ENCODE measurements at regions not wholly inside any gene's neighbourhood (a gene's known extent, or its start where the extent isn't known, plus 50 kb on each side); places are given as distances from the start of the nearest gene placed in this dataset.
A peak's percentile ranks its signal among the peaks of the same experiment; 100 is the strongest.

DNA sequence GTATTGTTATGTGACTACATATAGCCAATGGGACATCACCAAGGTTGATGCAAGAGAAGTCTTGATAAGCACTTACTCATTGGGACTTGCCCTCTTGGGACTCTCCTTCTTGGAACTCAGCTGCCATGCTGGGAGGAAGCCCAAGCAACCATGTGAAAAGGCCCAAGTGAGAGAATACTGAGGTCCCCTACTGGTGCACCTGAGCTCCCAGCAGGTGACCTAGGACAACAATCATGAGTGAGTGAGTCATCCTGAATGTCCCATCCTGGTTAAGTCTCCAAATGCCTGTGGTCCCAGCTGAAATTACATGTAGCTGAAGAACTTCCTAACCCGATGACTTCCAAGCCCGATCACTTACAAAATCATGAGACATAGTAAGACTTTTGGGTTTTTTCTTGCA lies 260.7 kb downstream of the ICE1 start:
- ChIA-PET POLR2A (ENCODE audit: partially characterized antibody) (no interaction called here), CTCF (ENCODE audit: partially characterized antibody) (interaction anchor here (1.8 kb wide), 1 partner anchor 12 kb away, joined by 5 read pairs; no protein-coding TSS in a partner anchor)
- Histone ChIP-seq H2BK5ac (ENCODE audit: low read depth, low read length) (no peak overlapping the region), H2BK15ac (ENCODE audit: low read length) (no peak overlapping the region), H3K4me3 (ENCODE audit: extremely low read depth in 1 of 4, insufficient read depth in 2 of 4, low read depth in 3 of 4, low read length in 4 of 4) (no peak overlapping the region), H2BK120ac (replicated peaks; ENCODE audit: low read depth, low read length) (no peak overlapping the region), H3K14ac (ENCODE audit: insufficient read length) (no peak overlapping the region), H2BK20ac (ENCODE audit: low read length) (no peak overlapping the region), H3K4ac (replicated peaks; ENCODE audit: insufficient read length, low read depth, low read length) (no peak overlapping the region), H3K27ac (ENCODE audit: low read depth, low read length) (no peak overlapping the region), H3K9me3 (ENCODE audit: insufficient read depth in 2 of 2, low read depth in 1 of 2, low read length in 1 of 2) (0 out of 4 replicates have a peak, but pooled peaks cover 3 to 7% of the 10 kb centered on the region in 2 experiments), H3K79me2 (ENCODE audit: control insufficient read depth in 1 of 2, insufficient read depth in 2 of 2, low read length in 2 of 2) (no peaks in the 10 kb centered on the region), H4K5ac (ENCODE audit: insufficient read length, low read depth, low read length) (no peak overlapping the region), H3K79me1 (ENCODE audit: low read depth, low read length) (no peaks in the 10 kb centered on the region), H2AK5ac (ENCODE audit: low read depth, low read length) (no peak overlapping the region), H2BK12ac (ENCODE audit: low read depth, low read length) (no peak overlapping the region), H3K4me2 (ENCODE audit: insufficient read depth in 1 of 2, low read depth in 2 of 2, low read length in 2 of 2) (no peak overlapping the region), H3K27me3 (replicated peaks in 1 of 4; ENCODE audit: control insufficient read depth in 3 of 4, extremely low read depth in 1 of 4, insufficient read depth in 3 of 4, low read length in 3 of 4) (no peaks in the 10 kb centered on the region), H3K56ac (replicated peaks; ENCODE audit: insufficient read length, low read depth, low read length) (no peak overlapping the region), H3K23ac (ENCODE audit: insufficient read length) (no peak overlapping the region), H3K18ac (ENCODE audit: extremely low read depth, low read length) (no peak overlapping the region), H4K20me1 (replicated peaks in 1 of 2; ENCODE audit: control insufficient read depth in 1 of 2, insufficient read depth in 2 of 2, low read length in 2 of 2) (no peaks in the 10 kb centered on the region), H3K9ac (replicated peaks in 1 of 4; ENCODE audit: extremely low read depth in 1 of 4, low read depth in 3 of 4, low read length in 3 of 4) (no peak overlapping the region), H4K8ac (ENCODE audit: extremely low read depth, insufficient read depth, low read length) (no peak overlapping the region), H4K91ac (replicated peaks; ENCODE audit: insufficient read length, low read length) (no peak overlapping the region), H3K4me1 (replicated peaks in 1 of 4; ENCODE audit: control insufficient read depth in 3 of 4, insufficient read depth in 4 of 4, low read length in 3 of 4) (no peaks in the 10 kb centered on the region), H3K23me2 (ENCODE audit: low read depth, low read length) (no peaks in the 10 kb centered on the region), H3K36me3 (ENCODE audit: control insufficient read depth in 2 of 4, insufficient read depth in 4 of 4, low read length in 3 of 4) (no peaks in the 10 kb centered on the region), H2AFZ (ENCODE audit: low read length) (no peak overlapping the region)
- TF ChIP-seq NRF1 (IDR thresholded peaks at IDR 0.05; ENCODE audit: low read depth, low read length) (no peak), YY1 (IDR thresholded peaks at IDR 0.05; ENCODE audit: low read depth, low read length) (0 out of 2 replicates have a peak, but pooled peaks have one; percentile 8)
- FAIRE-seq, result no peak
- no peak for DNase-seq (ENCODE audit: low read depth in 1 of 2, low spot score in 2 of 2)
- WGBS, 2 experiments (ENCODE audit: extremely low coverage in 1 of 2, insufficient coverage in 1 of 2, insufficient read length in 1 of 2, insufficient replicate concordance in 2 of 2, low coverage in 1 of 2, low lambda C conversion rate in 2 of 2, missing lambda C conversion rate in 1 of 2), result 75% methylated on average over 2 of the region's 2 CpGs; no CpG with 5 or more reads in 1 of the 2 experiments

Data from H1 (cell line).